HepG2 (cell line): ENCODE measurements at regions not wholly inside any gene's neighbourhood (a gene's known extent, or its start where the extent isn't known, plus 50 kb on each side); places are given as distances from the start of the nearest gene placed in this dataset.

Experiments used
- CREB1 ChIP-seq, 2 experiments: fragments of 450-650 bp in 1 of 2; IDR thresholded peaks; 2 replicates each; pipeline ENCODE4 v1.6.1; 2016 to 2017; ENCODE audit warnings: control low read depth in 1 of 2, mild to moderate bottlenecking in 1 of 2, missing compliant biosample characterization in 1 of 2, missing genetic modification characterization in 1 of 2
- NFYB ChIP-seq: sonication (generic); formaldehyde crosslinking; IDR thresholded peaks from 2 replicates; pipeline ENCODE4 v1.4.0; 2020; ENCODE audit warnings: missing genetic modification reagents
- PCBP1 ChIP-seq: fragments of 200-400 bp; formaldehyde crosslinking; IDR thresholded peaks from 2 replicates; pipeline ENCODE4 v1.6.1; 2017; ENCODE audit warnings: mild to moderate bottlenecking, low read depth, low read length, borderline replicate concordance
- TF ChIP-seq, protein P1 (sequence below): sonication (generic); formaldehyde crosslinking; IDR thresholded peaks from 2 replicates; pipeline ENCODE4 v1.5.0; 2020; ENCODE audit warnings: mild to moderate bottlenecking, missing genetic modification reagents, moderate library complexity

DNA sequence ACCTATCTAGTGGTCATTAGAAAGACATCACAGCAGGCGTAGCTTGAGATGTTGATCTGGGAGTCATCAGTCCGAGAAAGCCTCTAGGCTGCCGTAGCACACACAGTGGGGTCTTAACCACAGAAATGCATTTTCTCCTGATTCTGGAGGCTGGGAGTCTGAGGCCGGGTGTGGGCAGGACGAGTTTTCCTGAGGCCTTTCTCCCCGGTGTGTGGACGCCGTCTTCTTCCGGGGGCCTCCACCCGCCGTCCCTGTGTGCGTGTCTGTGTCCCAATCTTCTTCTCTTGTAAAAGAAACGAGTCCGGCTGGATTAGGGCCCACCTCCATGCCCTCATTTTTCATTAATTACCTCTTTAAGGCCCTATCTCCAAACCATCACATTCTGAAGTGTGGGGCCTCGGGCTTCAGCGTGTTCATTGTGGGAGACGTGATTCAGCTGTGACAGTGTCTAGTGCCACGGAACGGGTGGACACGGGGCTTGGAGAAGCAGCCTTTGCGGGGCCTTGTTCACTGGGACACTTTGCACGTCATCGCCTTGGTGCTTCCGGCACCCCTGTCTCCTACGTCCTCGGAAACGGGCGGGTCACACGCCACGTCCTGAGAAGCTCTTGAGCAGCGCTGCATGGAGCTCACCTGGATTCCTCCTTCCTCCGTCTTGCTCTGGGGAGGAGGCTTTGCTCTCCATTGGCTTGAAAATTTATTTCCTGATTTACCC, 208.9 kb upstream of the SOX1 start:
- TF ChIP-seq CREB1 (IDR thresholded peaks at IDR 0.05), result no peak
- TF ChIP-seq CREB1 (CRISPR knock-in tag; IDR thresholded peaks at IDR 0.05), result no peak
- TF ChIP-seq, protein P1, sequence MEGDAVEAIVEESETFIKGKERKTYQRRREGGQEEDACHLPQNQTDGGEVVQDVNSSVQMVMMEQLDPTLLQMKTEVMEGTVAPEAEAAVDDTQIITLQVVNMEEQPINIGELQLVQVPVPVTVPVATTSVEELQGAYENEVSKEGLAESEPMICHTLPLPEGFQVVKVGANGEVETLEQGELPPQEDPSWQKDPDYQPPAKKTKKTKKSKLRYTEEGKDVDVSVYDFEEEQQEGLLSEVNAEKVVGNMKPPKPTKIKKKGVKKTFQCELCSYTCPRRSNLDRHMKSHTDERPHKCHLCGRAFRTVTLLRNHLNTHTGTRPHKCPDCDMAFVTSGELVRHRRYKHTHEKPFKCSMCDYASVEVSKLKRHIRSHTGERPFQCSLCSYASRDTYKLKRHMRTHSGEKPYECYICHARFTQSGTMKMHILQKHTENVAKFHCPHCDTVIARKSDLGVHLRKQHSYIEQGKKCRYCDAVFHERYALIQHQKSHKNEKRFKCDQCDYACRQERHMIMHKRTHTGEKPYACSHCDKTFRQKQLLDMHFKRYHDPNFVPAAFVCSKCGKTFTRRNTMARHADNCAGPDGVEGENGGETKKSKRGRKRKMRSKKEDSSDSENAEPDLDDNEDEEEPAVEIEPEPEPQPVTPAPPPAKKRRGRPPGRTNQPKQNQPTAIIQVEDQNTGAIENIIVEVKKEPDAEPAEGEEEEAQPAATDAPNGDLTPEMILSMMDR (CRISPR knock-in tag), result no peak
- no peak for TF ChIP-seq NFYB
- TF ChIP-seq PCBP1, result no peak
